CD4-positive, alpha-beta T cell treated with Interleukin-2 at 100 ng/mL for 4 hours (primary cell): ENCODE measurements at regions not wholly inside any gene's neighbourhood (a gene's known extent, or its start where the extent isn't known, plus 50 kb on each side); places are given as distances from the start of the nearest gene placed in this dataset.

ENCODE experiments used
- DNase-seq: peaks from one replicate; pipeline ENCODE4 v3.0.0-alpha.2; 2020; ENCODE audit warnings: low spot score

DNA sequence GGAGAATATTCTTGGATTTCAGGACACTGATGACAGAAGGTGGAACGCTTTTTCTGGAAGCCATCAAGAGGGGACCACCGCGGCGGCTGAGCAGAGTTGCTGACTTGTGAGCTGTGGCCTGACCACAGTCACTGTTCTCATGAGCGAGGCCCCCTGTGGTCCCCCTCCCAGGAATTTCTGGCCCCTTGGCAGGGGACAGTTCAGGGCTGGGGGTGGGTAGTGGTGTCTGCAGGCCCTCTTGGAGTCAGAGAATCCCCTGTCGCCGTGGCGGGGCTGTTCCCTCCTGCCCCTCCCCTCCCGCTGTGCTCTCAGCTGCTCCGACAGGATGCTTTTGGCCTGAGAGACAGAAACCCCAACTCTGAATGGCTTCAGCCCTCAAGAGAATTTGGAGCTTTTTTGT is 292.0 kb downstream of the SEC14L1 start:
- no peak for DNase-seq

DNA sequence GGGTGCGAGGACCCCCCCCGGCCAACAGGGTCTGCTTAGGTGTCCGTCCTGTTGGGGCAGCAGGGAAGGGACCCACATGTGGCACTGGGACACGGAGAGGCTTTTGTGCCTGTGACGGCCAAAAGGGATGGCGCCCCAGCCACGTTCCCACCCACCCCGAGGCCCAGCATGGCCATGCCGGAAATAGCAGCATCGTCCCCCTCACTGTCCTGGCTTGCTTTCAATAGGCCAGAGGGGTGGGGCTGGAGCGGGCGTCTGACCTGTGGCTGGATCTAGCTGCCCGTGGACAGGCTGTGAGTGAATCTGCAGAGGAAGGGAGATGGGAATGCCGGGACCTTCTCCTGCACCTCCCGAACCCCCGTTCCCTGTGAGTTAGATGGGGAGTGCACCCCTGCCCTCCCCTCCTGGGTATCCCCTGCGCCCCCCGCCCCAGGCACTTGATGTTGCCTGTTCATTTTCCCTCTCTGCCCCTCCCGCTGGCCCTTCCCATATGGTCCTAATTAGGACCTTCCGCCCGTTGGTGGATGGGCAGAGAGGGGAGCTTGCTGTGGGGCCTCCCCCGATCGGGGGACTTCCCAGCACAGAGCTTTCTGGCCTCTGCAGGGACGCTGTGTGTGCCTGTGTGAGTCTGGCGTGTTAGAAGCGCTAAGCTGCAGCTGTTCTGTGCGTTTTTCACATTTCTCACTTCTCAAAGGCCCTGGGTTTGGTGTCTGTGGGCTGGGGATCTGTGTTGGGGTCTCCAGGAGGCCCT is 292.8 kb downstream of the SEC14L1 start:
- peak; percentile 51 for DNase-seq

DNA sequence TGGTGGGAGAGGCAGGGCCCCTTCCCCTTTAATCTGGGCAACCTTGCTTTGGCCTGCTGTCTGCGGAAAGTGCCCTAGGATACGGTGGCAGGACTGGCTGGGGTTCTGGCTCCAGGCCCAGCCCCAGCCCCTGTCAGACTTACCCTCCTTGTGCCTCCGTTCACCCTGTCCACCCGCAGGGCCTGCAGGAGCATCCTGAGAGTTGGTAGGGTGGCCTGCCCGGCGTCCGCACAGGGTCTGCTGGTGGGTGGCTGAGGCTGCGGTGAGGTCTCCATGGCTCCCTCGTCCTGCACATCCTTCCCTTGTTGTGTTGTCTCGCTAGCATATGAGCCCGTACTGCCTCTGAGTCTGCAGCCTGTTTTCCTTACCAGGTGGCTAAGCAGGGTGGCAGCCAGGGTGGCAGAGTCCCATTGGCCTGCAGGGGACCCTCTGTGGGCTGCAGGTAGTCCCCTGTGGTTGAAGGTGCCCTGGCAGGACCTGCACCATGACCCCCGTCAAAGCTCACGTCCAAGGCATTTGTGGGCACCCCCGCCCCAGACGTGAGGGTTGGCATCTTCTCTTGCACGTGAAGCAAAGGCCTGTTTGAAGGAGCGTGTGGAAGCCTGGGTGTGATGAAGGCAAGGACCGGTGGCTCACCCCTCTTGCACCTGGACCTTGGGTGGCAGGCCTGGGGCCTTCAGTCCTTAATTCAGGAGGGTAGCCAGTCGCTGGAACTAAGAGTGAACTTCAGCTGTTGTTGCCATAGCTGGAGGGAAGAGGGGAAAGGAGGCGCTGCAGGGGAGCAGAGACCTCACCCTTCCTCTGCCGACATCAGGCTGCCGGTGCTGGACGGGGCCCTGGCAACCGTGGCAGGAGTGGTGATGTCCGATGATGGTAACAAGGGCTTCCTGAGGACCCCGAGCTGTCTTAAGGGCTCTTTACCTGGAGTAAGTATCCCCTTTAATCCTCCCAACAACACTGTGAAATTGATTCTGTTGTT is 293.7 kb downstream of the SEC14L1 start:
- DNase-seq: no peak

DNA sequence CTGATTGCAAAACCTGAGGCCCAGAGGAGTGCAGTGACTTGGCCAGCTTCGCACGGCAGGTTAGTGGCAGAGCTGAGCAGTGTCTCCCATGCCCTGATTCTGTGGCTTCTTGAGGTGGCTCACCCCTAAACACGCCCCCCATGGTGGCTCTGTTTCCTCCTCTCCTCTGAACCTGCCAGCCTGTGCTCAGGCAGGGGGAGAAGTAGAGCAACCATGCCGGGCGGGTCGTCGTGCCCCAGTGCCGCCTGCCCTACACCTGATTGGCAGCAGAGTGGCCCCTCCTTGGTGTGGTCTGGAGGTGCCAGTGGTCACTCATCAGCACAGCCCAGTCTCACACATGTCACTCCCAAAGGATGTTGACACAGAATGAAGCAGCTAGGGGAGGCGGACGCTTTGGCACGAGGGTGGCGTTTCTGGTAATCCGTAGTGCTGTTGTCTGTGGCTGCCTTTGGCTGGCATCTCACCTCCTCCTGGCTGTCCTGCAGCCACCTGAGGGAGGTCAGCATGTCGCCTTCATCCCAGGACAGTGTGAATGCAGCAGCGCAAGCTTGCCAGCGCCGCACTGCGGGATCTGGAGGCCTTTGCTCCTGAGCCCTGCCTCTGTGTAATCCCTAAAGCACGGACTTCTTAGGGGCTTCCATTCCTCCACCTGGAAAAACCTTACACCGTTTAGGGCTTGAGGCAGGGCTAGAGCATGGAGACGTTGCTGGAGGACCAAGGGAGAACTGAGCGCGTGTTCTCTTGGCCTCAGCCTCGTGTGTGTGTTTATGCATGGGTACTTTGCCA is 294.7 kb downstream of the SEC14L1 start:
- peak; percentile 50 for DNase-seq

DNA sequence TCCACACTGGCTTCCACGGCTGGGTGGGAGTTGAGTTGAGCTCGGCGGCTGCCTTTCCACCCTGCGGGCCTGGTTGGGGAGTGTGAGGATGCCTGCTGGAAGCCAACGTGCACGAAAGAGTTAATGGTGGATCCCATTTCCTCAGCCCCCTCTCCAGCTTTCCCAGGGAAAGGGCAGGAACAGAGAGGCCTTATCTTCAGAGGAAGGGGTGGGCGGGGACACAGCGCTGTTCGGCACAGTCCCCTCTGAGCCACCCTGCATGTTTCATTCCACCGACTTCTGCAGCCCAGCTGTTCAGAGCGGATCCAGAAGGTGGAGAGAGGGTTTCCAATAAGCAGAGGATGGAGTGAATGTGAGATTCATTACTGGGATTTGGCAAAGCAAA is 295.3 kb downstream of the SEC14L1 start:
- no peak for DNase-seq

DNA sequence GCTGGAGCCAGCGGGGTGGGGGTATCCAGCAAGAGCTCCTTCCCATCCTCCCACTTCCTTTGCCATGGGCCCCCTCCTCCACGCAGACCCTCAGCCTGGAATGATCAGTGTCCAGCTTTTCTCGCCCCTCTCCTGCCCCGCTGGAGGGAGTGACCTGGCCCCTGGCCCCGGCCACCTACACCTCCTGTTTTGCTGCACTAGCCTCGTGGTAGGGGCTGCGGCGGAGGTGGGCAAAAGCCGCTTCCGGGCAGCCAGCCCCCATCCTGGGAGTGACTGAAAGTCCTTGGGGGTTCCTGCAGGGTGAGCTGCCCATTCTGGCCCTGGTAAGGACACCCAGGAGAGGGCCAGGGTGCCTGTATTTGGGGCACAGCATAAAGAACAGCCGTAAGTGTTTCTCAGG is 295.7 kb downstream of the SEC14L1 start:
- no peak for DNase-seq

DNA sequence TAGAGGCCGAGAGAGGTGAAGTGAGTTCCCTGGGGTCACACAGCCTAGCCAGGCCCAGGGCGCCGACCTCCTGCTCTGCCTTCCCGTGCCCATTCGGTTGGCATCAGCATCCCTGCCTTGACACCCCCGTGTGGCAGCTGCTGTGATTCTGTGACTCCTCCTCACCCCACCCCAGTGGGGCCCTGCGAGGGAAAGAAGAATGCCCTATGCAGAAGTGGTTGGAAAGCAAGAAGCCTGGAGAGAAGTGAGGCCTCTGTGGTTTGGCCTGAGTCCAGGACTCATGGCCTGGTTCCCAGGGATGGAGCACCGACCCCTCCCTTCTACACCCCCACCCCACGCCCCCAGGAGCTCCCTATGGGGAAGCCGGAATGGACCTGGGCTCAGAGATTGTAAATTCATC is 296.2 kb downstream of the SEC14L1 start:
- no peak for DNase-seq

DNA sequence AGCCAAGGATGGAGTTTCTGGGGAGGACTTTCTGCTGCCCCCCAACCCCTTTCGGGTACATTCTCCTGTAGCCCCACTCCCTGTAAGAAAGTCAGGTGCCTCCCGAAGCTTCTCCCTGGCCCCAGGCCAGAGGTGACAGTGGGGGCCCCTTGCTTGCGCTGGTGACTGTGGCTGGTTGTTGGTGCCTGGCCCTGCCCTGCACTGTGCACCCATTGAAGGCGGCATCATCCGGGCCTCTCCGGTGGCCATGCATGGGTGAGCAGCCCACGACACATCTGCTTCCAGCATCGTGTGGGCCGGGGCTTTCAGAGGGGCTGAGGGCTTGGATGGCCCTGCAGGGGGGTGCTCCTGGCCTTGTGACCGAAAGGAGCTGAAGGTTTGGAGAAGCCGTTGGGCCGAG is 297.0 kb downstream of the SEC14L1 start:
- no peak for DNase-seq

DNA sequence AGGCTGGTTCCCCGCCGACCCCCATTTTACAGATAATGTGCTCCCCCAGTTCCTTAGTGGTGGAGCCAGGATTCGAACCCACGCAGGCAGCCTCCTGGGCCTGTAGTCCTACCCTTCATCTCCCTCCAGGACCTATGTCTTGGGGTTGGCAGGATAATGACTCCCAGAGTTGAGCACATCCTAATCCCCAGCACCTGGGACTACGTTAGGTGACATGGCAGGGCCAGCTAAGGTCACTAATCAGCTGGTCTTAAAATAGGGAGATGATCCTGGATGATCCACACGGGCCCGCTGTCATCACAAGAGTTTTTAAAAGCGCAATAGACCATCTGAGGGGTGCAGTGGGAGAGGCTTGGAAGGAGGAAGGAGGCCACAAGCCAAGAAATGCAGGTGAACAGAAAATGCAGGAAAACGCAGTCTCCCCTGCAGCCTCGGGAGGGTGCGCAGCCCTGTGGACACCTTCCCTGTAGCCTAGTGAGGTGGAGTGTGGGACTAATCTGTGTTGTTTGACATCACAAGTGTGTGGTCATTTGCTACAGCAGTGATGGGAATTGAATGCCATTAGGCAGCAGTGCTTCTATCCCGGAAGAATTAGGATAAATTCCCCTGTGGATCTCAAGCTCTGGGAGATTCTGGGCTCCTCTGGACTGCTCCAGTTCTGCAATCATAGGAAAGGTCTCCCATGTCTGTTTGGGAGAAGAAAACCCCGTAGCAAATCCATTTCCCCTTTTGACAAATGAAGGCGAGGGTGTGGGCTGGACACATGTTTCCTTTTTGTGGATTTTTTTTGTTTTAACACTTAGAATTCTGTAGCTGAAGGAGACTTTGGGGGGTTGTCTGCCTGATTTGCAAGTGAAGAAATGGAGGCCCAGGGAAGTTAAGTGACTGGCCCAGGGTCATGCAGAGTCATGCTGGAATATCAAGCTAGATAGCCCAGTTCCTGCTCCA is 297.7 kb downstream of the SEC14L1 start:
- DNase-seq: no peak

DNA sequence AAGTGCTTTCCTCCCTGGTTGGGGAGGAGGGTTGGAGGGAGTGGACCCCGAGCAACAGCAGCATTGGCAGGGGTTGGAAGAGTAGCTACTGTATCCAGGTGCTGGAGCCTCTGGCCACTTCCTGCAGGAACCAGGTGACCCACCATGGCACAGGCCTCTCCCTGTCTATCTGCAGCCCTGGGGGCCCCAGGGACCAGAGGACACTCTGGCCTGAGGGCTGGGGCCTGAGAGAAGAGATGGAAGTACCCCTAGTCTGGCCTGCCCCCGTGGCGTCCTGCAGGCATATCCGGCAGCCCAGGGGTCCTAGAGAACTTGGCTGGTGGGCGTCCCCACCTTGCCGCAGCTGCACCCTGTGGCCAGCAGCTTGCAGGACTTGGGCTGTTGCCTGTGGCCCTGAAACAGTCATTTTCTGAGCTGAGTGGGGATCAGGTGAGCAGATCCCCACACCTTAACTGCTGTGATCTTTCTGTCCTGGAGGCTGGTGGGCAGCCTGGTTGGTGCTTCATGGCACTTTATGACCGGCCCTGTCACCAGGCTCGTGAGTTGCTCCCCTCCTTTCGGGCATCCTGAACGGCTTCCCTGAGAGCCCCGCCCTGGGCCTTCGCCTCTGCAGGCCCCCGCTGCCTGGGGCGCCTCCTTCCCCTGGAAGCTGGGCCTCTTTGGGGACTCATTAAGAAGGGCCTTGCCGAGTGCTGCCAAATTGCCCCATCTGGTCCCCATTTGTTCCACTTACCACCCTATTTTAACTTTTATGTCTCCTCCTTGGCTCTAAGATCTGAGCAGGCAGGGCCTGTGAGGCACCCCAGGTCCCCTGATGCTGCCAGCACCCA is 298.6 kb downstream of the SEC14L1 start:
- DNase-seq: no peak

DNA sequence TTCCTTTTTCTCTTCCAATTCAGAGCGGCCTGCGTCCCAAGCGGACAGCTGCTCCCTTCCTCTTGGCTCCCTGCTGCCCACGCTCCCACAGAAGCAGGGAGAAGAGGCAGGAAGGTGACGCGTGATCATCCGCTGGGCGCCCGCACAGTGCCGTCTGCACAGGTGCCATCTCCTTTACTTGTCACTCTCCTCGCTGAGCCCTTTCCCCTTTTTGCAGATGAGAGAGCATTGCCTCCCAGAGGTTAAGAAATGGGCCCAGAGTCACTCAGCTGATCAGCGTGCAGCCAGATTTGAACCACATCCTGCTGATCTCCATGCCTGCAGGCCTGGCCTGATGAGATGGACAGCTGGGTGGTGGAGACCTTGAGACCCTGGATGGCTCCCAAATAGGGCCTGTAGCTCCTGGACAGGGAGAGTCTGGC is 299.8 kb downstream of the SEC14L1 start:
- DNase-seq: no peak

DNA sequence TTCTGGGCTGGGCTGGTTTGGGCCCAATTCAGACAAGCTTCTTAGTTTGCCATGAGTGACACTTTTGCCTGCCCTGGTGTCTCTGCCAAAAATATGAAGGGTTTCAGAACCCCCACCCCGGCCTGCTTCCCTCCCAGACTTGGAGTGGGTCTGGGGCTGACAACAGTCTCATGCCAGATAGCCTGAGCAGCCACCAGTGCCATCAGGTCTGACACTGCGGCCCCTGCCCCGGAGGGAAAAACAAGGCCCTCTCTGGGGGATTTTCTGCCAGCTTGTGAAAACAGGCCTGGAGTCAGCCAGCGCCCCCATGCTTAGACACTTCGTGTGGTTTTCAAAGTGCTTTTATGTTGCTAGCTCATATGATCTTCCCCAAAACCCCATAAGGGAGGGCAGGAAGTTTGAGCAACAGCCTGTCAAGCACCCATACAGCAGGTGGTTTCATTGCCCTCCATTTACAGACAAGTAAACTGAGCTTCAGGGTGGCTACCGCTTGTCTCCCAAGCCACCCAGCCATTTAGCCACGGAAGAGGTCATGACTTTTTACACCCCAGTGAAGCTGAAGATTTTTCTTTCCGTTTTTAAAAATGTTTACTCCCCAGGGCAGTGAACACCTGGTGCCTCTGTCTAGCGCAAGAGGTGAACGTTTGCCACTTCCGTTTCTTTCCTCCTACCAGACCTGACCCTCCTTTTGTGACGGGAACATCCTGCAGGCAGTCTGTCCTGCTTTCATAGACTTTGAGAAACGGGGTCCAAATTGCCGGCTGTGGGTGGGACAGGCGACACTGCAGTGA is 300.6 kb downstream of the SEC14L1 start:
- peak; percentile 84 for DNase-seq

DNA sequence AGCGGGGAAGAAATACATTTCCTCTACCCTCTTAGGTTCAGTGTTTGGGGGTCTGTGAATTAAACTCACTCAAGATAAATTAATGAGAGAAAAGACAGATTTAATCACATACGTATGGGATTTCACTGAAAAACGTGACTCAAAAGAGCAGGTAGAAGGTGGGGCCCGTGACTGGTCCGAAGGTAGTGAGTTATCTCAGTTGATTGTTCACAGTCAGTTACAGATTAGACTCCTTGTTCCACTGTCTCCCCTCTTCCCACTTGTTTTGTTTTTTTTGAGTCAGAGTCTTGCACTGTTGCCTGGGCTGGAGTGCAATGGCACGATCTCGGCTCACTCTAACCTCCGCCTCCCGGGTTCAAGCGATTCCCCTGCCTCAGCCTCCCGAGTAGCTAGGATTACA is 301.2 kb downstream of the SEC14L1 start:
- peak; percentile 64 for DNase-seq

DNA sequence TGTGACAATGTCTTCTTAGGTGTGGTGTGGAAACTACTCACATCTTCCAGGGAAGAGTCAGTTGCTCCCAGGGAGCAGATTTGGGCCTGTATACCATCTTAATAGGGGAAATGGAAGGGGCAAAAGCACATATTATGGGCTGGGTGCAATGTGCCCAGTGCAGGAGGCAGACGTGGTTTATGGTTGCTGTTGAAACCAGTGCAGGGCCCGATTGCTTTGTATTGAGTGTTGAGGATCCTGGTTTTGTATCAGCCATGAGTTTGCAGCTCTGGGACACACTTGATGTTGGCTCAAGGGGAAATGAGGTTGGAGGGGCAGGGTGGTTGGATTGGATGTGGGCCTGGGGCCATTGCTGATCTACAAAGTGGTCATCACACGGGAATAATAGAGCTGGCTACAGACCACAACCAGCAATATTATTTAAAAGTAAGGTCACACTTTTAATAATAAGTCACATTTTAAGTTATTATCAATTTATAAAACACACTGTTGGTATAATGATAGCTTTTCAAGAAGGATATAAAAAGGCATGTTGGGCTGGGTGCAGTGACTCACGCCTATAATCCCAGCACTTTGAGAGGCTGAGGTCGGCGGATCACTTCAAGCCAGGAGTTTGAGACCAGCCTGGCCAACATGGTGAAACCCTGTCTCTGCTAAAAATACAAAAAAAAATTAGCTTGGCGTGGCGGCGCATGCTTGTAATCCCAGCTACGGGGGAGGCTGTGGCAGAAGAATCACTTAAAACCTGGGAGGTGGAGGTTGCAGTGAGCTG is 302.4 kb downstream of the SEC14L1 start:
- DNase-seq: no peak

DNA sequence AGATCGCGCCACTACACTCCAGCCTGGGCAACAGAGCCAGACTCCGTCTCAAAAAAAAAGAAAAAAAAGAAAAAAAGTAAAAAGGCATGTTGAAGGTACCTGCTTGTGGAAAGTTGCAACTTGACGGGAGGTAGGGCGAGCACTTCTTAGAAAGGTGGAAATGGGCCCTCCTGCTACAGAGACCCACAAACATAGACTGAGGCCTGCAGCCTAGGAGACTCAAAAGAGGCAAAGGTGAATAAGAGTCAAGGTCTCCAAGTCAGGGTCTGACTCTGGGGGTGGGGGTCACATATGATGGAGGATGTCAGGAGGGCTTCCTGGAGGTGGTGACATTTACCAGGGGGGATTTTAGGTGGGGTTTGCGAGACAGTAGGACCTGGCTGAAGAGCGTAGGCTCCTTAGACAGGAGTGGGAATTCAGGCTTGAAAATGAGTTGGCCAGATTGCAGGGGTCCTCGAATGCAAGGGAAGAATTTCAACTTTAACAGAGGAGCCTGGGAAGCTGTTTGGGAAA is 303.0 kb downstream of the SEC14L1 start:
- no peak for DNase-seq

DNA sequence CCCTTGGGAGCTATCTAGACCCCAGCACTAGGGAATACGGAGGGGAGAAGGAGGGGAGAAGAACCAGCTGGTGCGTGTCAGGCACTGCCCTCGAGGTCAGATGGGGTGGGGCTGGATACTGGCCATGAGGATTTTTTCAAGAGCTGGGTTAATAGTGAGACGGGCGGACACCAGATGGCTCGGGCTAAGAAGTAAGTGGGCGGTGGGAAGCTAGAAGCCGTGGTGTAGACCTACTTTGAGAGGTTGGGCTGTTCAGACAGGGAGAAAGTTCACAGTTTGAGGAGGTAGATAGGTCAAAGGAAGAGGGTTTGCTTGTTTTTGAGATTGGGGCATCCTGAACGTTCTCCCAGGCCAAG is 303.8 kb downstream of the SEC14L1 start:
- DNase-seq: no peak

DNA sequence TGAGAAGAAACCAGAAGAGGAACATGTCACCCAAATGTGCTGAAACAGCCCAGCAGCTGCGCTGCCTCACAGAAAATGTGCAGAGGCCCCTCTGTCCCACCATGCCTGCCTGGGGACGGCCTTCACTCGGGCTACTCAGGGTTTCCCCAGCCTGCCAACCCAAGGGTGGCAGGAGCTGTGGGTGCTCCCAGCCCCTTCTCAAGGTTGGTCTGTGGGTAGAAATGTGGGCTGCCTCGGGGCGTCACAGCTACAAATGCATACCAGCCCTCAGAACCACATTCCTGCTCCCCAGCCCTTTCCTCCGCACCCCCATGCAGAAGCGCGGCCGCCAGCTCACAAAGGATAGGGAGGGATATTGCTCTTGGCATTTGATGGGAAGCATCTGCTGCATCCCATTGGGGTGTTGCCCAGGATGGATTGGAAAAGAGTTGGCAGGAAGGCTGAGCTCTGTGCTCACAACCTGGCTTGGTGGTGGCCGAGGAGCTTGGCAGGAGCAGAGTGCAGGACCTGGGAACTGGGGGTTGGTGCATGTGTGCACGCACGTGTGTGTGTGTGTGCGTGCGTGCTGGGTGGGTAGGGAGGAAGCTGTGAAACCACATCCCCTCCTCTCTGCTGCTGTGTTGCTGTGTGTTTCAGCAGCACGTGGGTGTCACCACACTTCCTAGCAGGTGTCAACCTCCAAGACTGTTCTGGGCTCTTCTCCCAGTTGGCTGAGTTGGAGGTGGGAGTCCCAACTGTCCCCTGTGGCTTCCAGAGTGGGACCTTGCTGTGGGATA is 304.4 kb downstream of the SEC14L1 start:
- DNase-seq: peak; percentile 85
